ENCODE measurements at regions not wholly inside any gene's neighbourhood (a gene's known extent, or its start where the extent isn't known, plus 50 kb on each side); places are given as distances from the start of the nearest gene placed in this dataset.

GRCh38 chr3:144774897-144775296, 803.3 kb downstream of the DIPK2A start:
- DNase-seq (ENCODE audit: low read depth) = peak; percentile 60
- TF ChIP-seq, protein P1, sequence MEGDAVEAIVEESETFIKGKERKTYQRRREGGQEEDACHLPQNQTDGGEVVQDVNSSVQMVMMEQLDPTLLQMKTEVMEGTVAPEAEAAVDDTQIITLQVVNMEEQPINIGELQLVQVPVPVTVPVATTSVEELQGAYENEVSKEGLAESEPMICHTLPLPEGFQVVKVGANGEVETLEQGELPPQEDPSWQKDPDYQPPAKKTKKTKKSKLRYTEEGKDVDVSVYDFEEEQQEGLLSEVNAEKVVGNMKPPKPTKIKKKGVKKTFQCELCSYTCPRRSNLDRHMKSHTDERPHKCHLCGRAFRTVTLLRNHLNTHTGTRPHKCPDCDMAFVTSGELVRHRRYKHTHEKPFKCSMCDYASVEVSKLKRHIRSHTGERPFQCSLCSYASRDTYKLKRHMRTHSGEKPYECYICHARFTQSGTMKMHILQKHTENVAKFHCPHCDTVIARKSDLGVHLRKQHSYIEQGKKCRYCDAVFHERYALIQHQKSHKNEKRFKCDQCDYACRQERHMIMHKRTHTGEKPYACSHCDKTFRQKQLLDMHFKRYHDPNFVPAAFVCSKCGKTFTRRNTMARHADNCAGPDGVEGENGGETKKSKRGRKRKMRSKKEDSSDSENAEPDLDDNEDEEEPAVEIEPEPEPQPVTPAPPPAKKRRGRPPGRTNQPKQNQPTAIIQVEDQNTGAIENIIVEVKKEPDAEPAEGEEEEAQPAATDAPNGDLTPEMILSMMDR (conservative IDR thresholded peaks at IDR 0.05; ENCODE audit: control insufficient read depth, insufficient read depth, low read depth, low read length) = no peak
- H3K4me3 ChIP-seq (ENCODE audit: control insufficient read depth, low read depth, low read length) = no peak overlapping the region

DNA sequence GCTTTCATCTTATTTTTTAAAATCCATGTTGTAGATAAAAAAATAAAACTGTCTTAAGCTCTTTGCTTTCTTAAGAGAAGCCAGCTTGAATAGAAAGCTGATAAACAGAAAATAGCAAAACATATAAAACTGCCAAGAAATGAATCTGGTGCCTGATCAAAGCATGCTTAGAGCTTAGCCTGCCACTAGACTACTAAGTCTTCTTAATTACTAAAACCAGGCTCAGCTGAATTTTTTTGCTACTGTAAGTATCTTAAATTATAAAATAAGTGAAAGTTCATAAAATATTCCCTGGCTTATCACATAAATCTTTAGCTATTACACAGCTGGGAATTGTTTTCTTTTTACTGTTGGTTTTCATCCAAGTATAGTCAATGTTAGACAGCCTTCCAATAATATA, 803.9 kb downstream of the DIPK2A start:
- H3K4me3 ChIP-seq (ENCODE audit: control insufficient read depth, low read depth, low read length) = no peak overlapping the region
- DNase-seq (ENCODE audit: low read depth) = no peak
- TF ChIP-seq, protein P1 (conservative IDR thresholded peaks at IDR 0.05; ENCODE audit: control insufficient read depth, insufficient read depth, low read depth, low read length) = no peak

DNA sequence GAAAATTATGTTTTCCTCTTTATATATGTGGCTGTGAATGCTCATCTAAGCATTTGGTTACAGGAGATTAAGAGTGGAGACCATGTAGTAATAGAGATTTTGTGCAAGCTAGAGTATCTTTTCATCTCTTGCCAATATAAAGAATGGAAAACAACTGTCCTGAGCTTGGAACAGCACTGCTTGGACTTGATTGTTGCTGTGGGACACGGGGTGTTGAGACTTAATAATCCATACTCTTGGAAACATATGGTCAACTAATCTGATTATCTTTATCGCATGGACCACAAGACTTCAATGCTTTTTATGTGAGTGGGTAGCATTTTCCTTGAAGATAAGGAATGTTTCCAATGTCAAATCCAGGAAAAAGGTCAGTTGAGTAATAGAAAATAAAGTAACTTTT, 806.3 kb downstream of the DIPK2A start:
- no peak for DNase-seq (ENCODE audit: low read depth)
- TF ChIP-seq, protein P1 (conservative IDR thresholded peaks at IDR 0.05; ENCODE audit: control insufficient read depth, insufficient read depth, low read depth, low read length) = no peak

DNA sequence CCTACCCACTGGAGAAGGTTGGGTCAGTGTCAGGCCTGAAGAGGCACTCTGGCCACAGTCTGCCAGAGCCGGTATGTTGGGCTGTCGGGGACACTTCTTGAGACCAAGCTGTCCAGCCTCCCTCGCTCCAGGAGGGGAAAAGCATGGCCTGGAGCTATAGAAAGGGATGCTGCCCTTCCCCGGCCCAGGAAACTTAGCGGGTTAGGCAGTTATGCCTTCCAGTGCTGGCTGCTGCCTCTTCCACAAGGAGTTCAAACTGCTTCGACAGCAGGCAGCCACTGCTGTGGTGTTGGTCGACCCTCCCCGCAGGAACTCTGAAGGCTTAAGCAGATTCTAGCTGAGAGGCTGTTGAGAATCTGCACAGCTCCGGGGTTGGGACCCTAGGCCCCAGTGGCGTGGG, 819.4 kb downstream of the DIPK2A start:
- TF ChIP-seq, protein P1 (conservative IDR thresholded peaks at IDR 0.05; ENCODE audit: control insufficient read depth, insufficient read depth, low read depth, low read length) = no peak
- DNase-seq (ENCODE audit: low read depth) = no peak
- no peak overlapping the region for H3K4me3 ChIP-seq (ENCODE audit: control insufficient read depth, low read depth, low read length)

More for the DNA sequence above, 806.3 kb downstream of the DIPK2A start:
- no peak overlapping the region for H3K4me3 ChIP-seq (ENCODE audit: control insufficient read depth, low read depth, low read length)

- TF ChIP-seq, protein P1 (conservative IDR thresholded peaks at IDR 0.05; ENCODE audit: control insufficient read depth, insufficient read depth, low read depth, low read length) = no peak
- DNase-seq (ENCODE audit: low read depth) = no peak
- H3K4me3 ChIP-seq (ENCODE audit: control insufficient read depth, low read depth, low read length) = no peak overlapping the region
Observed at GRCh38 chr3:144801890-144802289, 830.3 kb downstream of the DIPK2A start.

- H3K4me3 ChIP-seq (ENCODE audit: control insufficient read depth, low read depth, low read length) = no peak overlapping the region
- no peak for DNase-seq (ENCODE audit: low read depth)
- TF ChIP-seq, protein P1 (conservative IDR thresholded peaks at IDR 0.05; ENCODE audit: control insufficient read depth, insufficient read depth, low read depth, low read length) = no peak
Observed at GRCh38 chr3:144809380-144809779, 837.8 kb downstream of the DIPK2A start.

GRCh38 chr3:144810160-144810559, 838.5 kb downstream of the DIPK2A start:
- TF ChIP-seq, protein P1 (conservative IDR thresholded peaks at IDR 0.05; ENCODE audit: control insufficient read depth, insufficient read depth, low read depth, low read length) = no peak
- H3K4me3 ChIP-seq (ENCODE audit: control insufficient read depth, low read depth, low read length) = no peak overlapping the region
- no peak for DNase-seq (ENCODE audit: low read depth)
